Colonic mucosa (tissue), 4 donors: ENCODE measurements at regions not wholly inside any gene's neighbourhood (a gene's known extent, or its start where the extent isn't known, plus 50 kb on each side); places are given as distances from the start of the nearest gene placed in this dataset.

Source experiments
- DNase-seq: peaks from one replicate; pipeline ENCODE4 v3.0.0-alpha.2; 2020
- H3K27ac ChIP-seq: fragments of 200-600 bp; one replicate; pipeline ENCODE4 v1.8.0; 2021
- H3K27me3 ChIP-seq: fragments of 200-600 bp; one replicate; pipeline ENCODE4 v1.8.0; 2021
- H3K36me3 ChIP-seq: fragments of 200-600 bp; one replicate; pipeline ENCODE4 v1.8.0; 2021
- H3K4me1 ChIP-seq: fragments of 200-600 bp; one replicate; pipeline ENCODE4 v1.8.0; 2021; ENCODE audit warnings: mild to moderate bottlenecking
- H3K4me3 ChIP-seq: fragments of 200-600 bp; one replicate; pipeline ENCODE4 v1.8.0; 2021
- H3K9ac ChIP-seq, 2 donors: one replicate each; pipeline ENCODE4 v1.7.0; 2013; ENCODE audit warnings: control low read depth in 2 of 2, low read depth in 2 of 2, low read length in 2 of 2
- H3K9me3 ChIP-seq: fragments of 200-600 bp; one replicate; pipeline ENCODE4 v1.8.0; 2021
- intact Hi-C: fragments of 100-400 bp; cut with DNase I; formaldehyde crosslinking; loops from one replicate; pipeline ENCODE4 v1.14.1; 2022
- TF ChIP-seq, protein P1 (sequence below): fragments of 200-600 bp; IDR thresholded peaks from one replicate; pipeline ENCODE4 v1.8.0; 2022; ENCODE audit warnings: antibody characterized with exemption, mild to moderate bottlenecking
- donor health status: healthy.
- donor health status: DM: no; HTN: no; CAD: no.
- donor health status: DM: no; HTN: no; CAD: no.

DNA sequence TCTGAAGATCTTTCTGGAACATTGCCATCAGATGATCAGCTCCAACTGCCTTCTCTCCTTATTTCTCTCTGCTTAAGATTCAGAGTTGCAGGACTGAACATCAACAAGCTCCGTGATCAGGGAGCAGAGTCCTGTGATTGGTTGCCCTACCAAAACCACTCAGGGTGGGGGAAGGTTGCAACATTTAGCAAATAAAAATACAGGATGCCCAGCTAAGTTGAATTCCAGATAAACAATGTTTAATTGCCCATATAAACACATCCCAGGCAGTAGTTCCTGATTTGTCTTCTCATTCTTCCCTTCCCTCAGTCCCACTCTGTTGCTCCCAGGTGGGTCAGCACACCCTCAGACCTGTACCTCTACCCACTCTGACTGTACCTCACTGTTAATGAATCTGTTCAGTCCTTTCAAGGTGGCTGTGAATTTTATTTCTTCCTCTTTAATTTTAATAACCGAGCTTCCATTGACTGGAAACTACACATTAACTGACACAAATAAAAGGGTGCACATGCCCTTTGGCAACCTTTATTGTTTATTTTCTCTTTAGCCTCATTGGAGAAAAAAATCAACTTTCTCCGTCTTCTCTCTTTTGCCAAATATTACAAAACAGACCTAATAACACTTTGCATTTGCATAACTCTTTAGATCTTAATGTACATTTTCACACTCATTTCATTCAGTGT, 167.1 kb upstream of the PKDCC start:
- intact Hi-C loops: no loop called here
- H3K4me3 ChIP-seq: no peak overlapping the region
- no peak overlapping the region for H3K27ac ChIP-seq
- no peak overlapping the region for H3K9ac ChIP-seq
- no peaks in the 10 kb centered on the region for H3K4me1 ChIP-seq
- DNase-seq: no peak
- no peaks in the 10 kb centered on the region for H3K9me3 ChIP-seq
- H3K36me3 ChIP-seq: no peaks in the 10 kb centered on the region
- no peaks in the 10 kb centered on the region for H3K27me3 ChIP-seq
- TF ChIP-seq, protein P1, sequence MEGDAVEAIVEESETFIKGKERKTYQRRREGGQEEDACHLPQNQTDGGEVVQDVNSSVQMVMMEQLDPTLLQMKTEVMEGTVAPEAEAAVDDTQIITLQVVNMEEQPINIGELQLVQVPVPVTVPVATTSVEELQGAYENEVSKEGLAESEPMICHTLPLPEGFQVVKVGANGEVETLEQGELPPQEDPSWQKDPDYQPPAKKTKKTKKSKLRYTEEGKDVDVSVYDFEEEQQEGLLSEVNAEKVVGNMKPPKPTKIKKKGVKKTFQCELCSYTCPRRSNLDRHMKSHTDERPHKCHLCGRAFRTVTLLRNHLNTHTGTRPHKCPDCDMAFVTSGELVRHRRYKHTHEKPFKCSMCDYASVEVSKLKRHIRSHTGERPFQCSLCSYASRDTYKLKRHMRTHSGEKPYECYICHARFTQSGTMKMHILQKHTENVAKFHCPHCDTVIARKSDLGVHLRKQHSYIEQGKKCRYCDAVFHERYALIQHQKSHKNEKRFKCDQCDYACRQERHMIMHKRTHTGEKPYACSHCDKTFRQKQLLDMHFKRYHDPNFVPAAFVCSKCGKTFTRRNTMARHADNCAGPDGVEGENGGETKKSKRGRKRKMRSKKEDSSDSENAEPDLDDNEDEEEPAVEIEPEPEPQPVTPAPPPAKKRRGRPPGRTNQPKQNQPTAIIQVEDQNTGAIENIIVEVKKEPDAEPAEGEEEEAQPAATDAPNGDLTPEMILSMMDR: no peak

DNA sequence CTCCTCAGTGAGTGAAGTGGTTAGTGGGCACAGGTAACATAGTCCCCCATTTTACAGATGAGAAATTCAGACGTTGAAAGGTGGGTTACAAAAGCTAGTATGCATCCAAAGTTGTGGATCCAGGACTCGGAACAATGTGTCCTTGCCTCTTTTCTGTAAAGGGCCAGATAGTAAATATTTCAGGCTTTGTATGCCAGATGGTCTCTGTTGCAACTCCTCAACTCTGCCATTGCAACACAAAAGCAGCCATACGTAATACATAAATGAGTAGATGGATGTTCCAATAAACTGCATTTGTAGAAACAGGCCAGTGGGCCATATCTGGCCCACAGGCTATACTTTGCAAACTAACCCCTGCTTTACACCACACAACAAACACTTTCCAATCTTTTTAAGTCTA, 166.6 kb upstream of the PKDCC start:
- Histone ChIP-seq H3K9me3 (no peaks in the 10 kb centered on the region), H3K27ac (no peak overlapping the region), H3K27me3 (no peaks in the 10 kb centered on the region), H3K9ac (no peak overlapping the region), H3K36me3 (no peaks in the 10 kb centered on the region), H3K4me1 (no peaks in the 10 kb centered on the region), H3K4me3 (no peak overlapping the region)
- intact Hi-C loops: no loop called here
- no peak for DNase-seq
- TF ChIP-seq, protein P1: no peak

DNA sequence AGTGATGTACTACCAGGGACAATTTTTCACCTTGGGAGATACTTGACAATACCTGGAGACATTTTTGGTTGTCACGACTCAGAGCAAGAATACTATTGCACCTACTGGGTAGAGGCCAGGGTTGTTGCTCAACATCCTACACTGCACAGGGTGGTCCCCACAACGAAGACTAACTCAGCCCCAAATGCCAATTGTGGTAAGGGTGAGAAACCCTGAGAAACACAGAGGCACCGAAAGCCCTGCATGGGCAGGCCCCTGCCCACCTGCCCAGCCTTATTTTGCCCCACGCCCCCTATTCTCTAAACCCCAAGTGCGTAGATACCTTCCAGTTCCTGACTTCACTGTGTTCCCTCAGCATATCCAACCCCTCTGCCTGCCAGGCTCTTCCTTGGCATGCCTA, 163.1 kb upstream of the PKDCC start:
- DNase-seq: no peak
- intact Hi-C loops: no loop called here
- no peak overlapping the region for H3K4me3 ChIP-seq
- TF ChIP-seq, protein P1: no peak
- H3K27me3 ChIP-seq: no peaks in the 10 kb centered on the region
- no peaks in the 10 kb centered on the region for H3K36me3 ChIP-seq
- H3K9me3 ChIP-seq: no peaks in the 10 kb centered on the region
- no peak overlapping the region for H3K27ac ChIP-seq
- no peak overlapping the region for H3K9ac ChIP-seq
- H3K4me1 ChIP-seq: no peaks in the 10 kb centered on the region

DNA sequence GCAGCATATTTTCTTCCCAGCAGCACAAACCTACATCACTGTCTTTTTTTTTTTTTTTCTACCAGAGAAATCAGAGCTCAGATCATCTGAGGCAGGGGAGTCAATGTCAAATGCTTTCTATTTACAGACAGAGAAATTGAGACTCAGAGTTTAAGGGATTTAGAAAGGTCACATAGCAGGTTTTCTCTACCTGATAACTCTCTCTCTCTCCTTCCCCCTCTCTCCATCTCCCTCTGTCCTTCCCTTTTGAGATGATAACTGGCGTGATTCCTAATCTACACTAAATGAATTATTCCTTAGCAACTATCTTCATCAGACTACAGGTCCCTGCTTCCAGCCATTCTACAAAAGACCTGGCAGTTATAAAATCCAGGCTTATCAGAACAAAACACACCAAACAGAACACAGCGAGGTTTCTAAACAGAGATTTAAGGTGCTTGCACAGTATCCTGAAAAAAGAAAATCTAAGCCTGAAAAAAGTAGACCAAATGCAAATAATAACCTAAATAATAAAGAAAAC, 161.6 kb upstream of the PKDCC start:
- H3K9ac ChIP-seq: no peak overlapping the region
- H3K27me3 ChIP-seq: no peaks in the 10 kb centered on the region
- H3K4me3 ChIP-seq: no peak overlapping the region
- intact Hi-C loops: no loop called here
- H3K36me3 ChIP-seq: no peaks in the 10 kb centered on the region
- H3K27ac ChIP-seq: no peak overlapping the region
- no peaks in the 10 kb centered on the region for H3K9me3 ChIP-seq
- no peak for DNase-seq
- TF ChIP-seq, protein P1: no peak
- no peaks in the 10 kb centered on the region for H3K4me1 ChIP-seq

DNA sequence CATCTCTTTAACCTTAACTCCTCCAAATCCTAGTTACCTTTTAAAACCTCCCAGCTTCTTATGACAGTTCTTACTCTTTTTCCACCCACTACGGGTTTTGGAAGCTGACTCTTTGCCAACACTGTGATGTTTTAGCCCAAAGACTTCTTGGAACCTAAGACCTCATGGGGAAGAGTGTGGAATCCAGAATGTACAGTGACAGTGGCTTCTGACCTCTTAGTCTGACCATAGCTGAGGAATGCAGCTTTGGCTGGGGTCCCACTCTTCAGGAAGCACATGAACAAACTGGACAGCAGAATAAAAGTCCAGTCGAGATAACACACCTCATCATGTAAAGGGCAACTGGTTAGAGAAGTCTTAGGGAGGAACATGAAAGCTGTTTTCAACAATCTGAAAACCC, 161.1 kb upstream of the PKDCC start:
- Histone ChIP-seq H3K27ac (no peak overlapping the region), H3K27me3 (no peaks in the 10 kb centered on the region), H3K36me3 (no peaks in the 10 kb centered on the region), H3K9ac (no peak overlapping the region), H3K4me3 (no peak overlapping the region), H3K9me3 (no peaks in the 10 kb centered on the region), H3K4me1 (no peaks in the 10 kb centered on the region)
- DNase-seq: no peak
- intact Hi-C loops: no loop called here
- TF ChIP-seq, protein P1: no peak
